HG03520 (cell line): ENCODE measurements at regions not wholly inside any gene's neighbourhood (a gene's known extent, or its start where the extent isn't known, plus 50 kb on each side); places are given as distances from the start of the nearest gene placed in this dataset.
"Not testable (repeated sequence)": the region's sequence is repeated elsewhere in the genome, so short reads cannot be mapped to it uniquely, and the experiment has no call there.

Experiments used
- ATAC-seq: cut with Tn5 transposase; IDR thresholded peaks from one replicate; pipeline ENCODE4 v1.9.1; 2021; ENCODE audit warnings: mild to moderate bottlenecking, moderate library complexity; ENCODE audit not compliant: unreplicated experiment

GRCh38 chr14:31911160-31911559 is 165.9 kb upstream of the ARHGAP5 start:
- no peak for ATAC-seq

GRCh38 chr14:31913370-31913769 is 163.7 kb upstream of the ARHGAP5 start:
- ATAC-seq: no peak

GRCh38 chr14:31918289-31918688 is 158.8 kb upstream of the ARHGAP5 start:
- not testable (repeated sequence) for ATAC-seq

GRCh38 chr14:31920001-31920400 is 157.1 kb upstream of the ARHGAP5 start:
- no peak for ATAC-seq

GRCh38 chr14:31920989-31921650 is 156.0 kb upstream of the ARHGAP5 start:
- ATAC-seq: no peak

GRCh38 chr14:31921721-31922120 is 155.4 kb upstream of the ARHGAP5 start:
- ATAC-seq: no peak

- ATAC-seq: peak; percentile 52
These were observed 151.0 kb upstream of the ARHGAP5 start for GRCh38 chr14:31926123-31926522.

- ATAC-seq: no peak
These were observed 150.3 kb upstream of the ARHGAP5 start for GRCh38 chr14:31926652-31927347.

- ATAC-seq: no peak
These were observed 149.7 kb upstream of the ARHGAP5 start for GRCh38 chr14:31927348-31927832.

GRCh38 chr14:31930070-31930469 is 147.0 kb upstream of the ARHGAP5 start:
- ATAC-seq: no peak

GRCh38 chr14:31930493-31931240 is 146.4 kb upstream of the ARHGAP5 start:
- no peak for ATAC-seq

- ATAC-seq: no peak
These were observed 144.4 kb upstream of the ARHGAP5 start for GRCh38 chr14:31932675-31933074.

GRCh38 chr14:31933716-31934115 is 143.4 kb upstream of the ARHGAP5 start:
- ATAC-seq: no peak

GRCh38 chr14:31934767-31935266 is 142.3 kb upstream of the ARHGAP5 start:
- ATAC-seq: no peak

GRCh38 chr14:31935391-31935790 is 141.7 kb upstream of the ARHGAP5 start:
- no peak for ATAC-seq

GRCh38 chr14:31936115-31936514 is 141.0 kb upstream of the ARHGAP5 start:
- ATAC-seq: no peak

- ATAC-seq: peak; percentile 99
These were observed 139.3 kb upstream of the ARHGAP5 start for GRCh38 chr14:31937730-31938346.

GRCh38 chr14:31939934-31940333 is 137.2 kb upstream of the ARHGAP5 start:
- no peak for ATAC-seq

- no peak for ATAC-seq
These were observed 135.6 kb upstream of the ARHGAP5 start for GRCh38 chr14:31941487-31941886.

- ATAC-seq: no peak
These were observed 134.8 kb upstream of the ARHGAP5 start for GRCh38 chr14:31942166-31942841.
